ENCODE measurements at regions not wholly inside any gene's neighbourhood (a gene's known extent, or its start where the extent isn't known, plus 50 kb on each side); places are given as distances from the start of the nearest gene placed in this dataset.

- H3K27ac ChIP-seq, result no peak overlapping the region
Measured at GRCh38 chr2:7497178-7497577, 580.0 kb downstream of the RNF144A start.

GRCh38 chr2:7499018-7499417 lies 581.8 kb downstream of the RNF144A start:
- Histone ChIP-seq H3K27ac (no peak overlapping the region), H3K4me3 (no peak overlapping the region)

More at GRCh38 chr2:7497178-7497577, 580.0 kb downstream of the RNF144A start:
- H3K4me3 ChIP-seq, result no peak overlapping the region

- no peak overlapping the region for H3K27ac ChIP-seq
Measured at GRCh38 chr2:7502336-7502735, 585.1 kb downstream of the RNF144A start.

GRCh38 chr2:7508296-7508943 lies 591.2 kb downstream of the RNF144A start:
- H3K27ac ChIP-seq, result no peak overlapping the region
- H3K4me3 ChIP-seq, result no peak overlapping the region

More at GRCh38 chr2:7502336-7502735, 585.1 kb downstream of the RNF144A start:
- no peak overlapping the region for H3K4me3 ChIP-seq

- H3K27ac ChIP-seq, result no peak overlapping the region
- H3K4me3 ChIP-seq, result no peak overlapping the region
Measured at GRCh38 chr2:7510353-7510752, 593.1 kb downstream of the RNF144A start.

- no peak overlapping the region for H3K27ac ChIP-seq
- no peak overlapping the region for H3K4me3 ChIP-seq
Measured at GRCh38 chr2:7513834-7514233, 596.6 kb downstream of the RNF144A start.

- no peak overlapping the region for H3K4me3 ChIP-seq
- no peak overlapping the region for H3K27ac ChIP-seq
Measured at GRCh38 chr2:7515327-7515726, 598.1 kb downstream of the RNF144A start.

- no peak overlapping the region for H3K4me3 ChIP-seq
- no peak overlapping the region for H3K27ac ChIP-seq
Measured at GRCh38 chr2:7516484-7517063, 599.4 kb downstream of the RNF144A start.

GRCh38 chr2:7517088-7517487 lies 599.9 kb downstream of the RNF144A start:
- Histone ChIP-seq H3K27ac (no peak overlapping the region), H3K4me3 (no peak overlapping the region)

GRCh38 chr2:7517851-7518250 lies 600.6 kb downstream of the RNF144A start:
- Histone ChIP-seq H3K27ac (no peak overlapping the region), H3K4me3 (no peak overlapping the region)

- Histone ChIP-seq H3K27ac (no peak overlapping the region), H3K4me3 (no peak overlapping the region)
Measured at GRCh38 chr2:7523481-7524120, 606.4 kb downstream of the RNF144A start.

- H3K27ac ChIP-seq, result no peak overlapping the region
- no peak overlapping the region for H3K4me3 ChIP-seq
Measured at GRCh38 chr2:7524195-7524594, 607.0 kb downstream of the RNF144A start.

- H3K27ac ChIP-seq, result no peak overlapping the region
- no peak overlapping the region for H3K4me3 ChIP-seq
Measured at GRCh38 chr2:7525746-7526145, 608.5 kb downstream of the RNF144A start.

GRCh38 chr2:7527165-7527722 lies 610.0 kb downstream of the RNF144A start:
- Histone ChIP-seq H3K4me3 (no peak overlapping the region), H3K27ac (no peak overlapping the region)

- H3K27ac ChIP-seq, result no peak overlapping the region
- H3K4me3 ChIP-seq, result no peak overlapping the region
Measured at GRCh38 chr2:7530001-7530400, 612.8 kb downstream of the RNF144A start.

- no peak overlapping the region for H3K4me3 ChIP-seq
- no peak overlapping the region for H3K27ac ChIP-seq
Measured at GRCh38 chr2:7539077-7539476, 621.9 kb downstream of the RNF144A start.

GRCh38 chr2:7539760-7540159 lies 622.5 kb downstream of the RNF144A start:
- Histone ChIP-seq H3K4me3 (no peak overlapping the region), H3K27ac (no peak overlapping the region)

- no peak overlapping the region for H3K27ac ChIP-seq
Measured at GRCh38 chr2:7552825-7553570, 635.8 kb downstream of the RNF144A start.

GRCh38 chr2:7555260-7555659 lies 638.0 kb downstream of the RNF144A start:
- no peak overlapping the region for H3K27ac ChIP-seq
- H3K4me3 ChIP-seq, result no peak overlapping the region

More at GRCh38 chr2:7552825-7553570, 635.8 kb downstream of the RNF144A start:
- no peak overlapping the region for H3K4me3 ChIP-seq

GRCh38 chr2:7557376-7557775 lies 640.2 kb downstream of the RNF144A start:
- H3K4me3 ChIP-seq, result no peak overlapping the region
- H3K27ac ChIP-seq, result no peak overlapping the region
